SK-N-MC (cell line): ENCODE measurements at regions not wholly inside any gene's neighbourhood (a gene's known extent, or its start where the extent isn't known, plus 50 kb on each side); places are given as distances from the start of the nearest gene placed in this dataset.

Experiments used
- EZH2 ChIP-seq: fragments of 200-600 bp; sonication (generic); IDR thresholded peaks from one replicate; pipeline ENCODE4 v1.6.1; 2017; ENCODE audit warnings: antibody characterized with exemption
- FOXP2 ChIP-seq: optimal IDR thresholded peaks from 2 replicates; pipeline ENCODE3; 2011; ENCODE audit warnings: mild to moderate bottlenecking, moderate library complexity; ENCODE audit not compliant: insufficient read depth; ENCODE audit errors: extremely low read length, control extremely low read depth
- POLR2AphosphoS5 ChIP-seq: IDR thresholded peaks from 2 replicates; pipeline ENCODE4 v1.6.1; 2012; ENCODE audit warnings: mild to moderate bottlenecking, low read depth, low read length, borderline replicate concordance

DNA sequence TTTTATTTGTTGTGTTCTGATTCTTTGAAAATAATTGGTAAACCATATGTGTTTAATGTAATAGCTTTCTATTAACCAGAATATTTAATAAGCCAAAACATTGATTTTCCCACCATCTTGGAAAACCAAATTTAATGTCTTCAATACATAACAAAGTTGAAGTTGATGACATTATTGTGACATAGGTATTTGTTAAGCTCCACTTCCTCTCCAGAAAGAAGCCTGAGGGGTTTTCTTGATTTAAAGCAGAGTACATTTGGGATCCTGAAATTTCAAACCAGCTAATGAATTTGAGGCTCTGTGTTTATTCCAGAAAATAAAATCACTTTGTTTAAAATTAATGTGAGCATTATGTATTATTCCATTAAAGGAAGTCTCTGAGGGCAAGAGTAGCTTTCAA is 106.3 kb downstream of the PERP start:
- TF ChIP-seq POLR2AphosphoS5 = no peak
- no peak for TF ChIP-seq EZH2
- no peak for TF ChIP-seq FOXP2
